Activated CD4-positive, alpha-beta T cell treated with anti-CD3 and anti-CD28 coated beads, Interleukin-2, amount 10 ng/mL, durations not matched to agents 24 days and 14 days (primary cell): ENCODE measurements at regions not wholly inside any gene's neighbourhood (a gene's known extent, or its start where the extent isn't known, plus 50 kb on each side); places are given as distances from the start of the nearest gene placed in this dataset.

Source experiments
- DNase-seq: peaks from one replicate; pipeline ENCODE4 v3.0.0; 2022
- H3K27ac Mint-ChIP-seq: one replicate; pipeline ENCODE4 v1.8.0; 2022; ENCODE audit warnings: mild to moderate bottlenecking, mixed read lengths
- H3K27me3 Mint-ChIP-seq: one replicate; pipeline ENCODE4 v1.8.0; 2022; ENCODE audit warnings: mixed read lengths
- H3K36me3 Mint-ChIP-seq: one replicate; pipeline ENCODE4 v1.8.0; 2022; ENCODE audit warnings: low read depth, mild to moderate bottlenecking, mixed read lengths
- H3K4me1 Mint-ChIP-seq: one replicate; pipeline ENCODE4 v1.8.0; 2021; ENCODE audit warnings: mixed read lengths
- H3K4me3 Mint-ChIP-seq: one replicate; pipeline ENCODE4 v1.8.0; 2022; ENCODE audit warnings: mild to moderate bottlenecking, moderate library complexity, mixed read lengths
- H3K9me3 Mint-ChIP-seq: one replicate; pipeline ENCODE4 v1.8.0; 2021; ENCODE audit warnings: mixed read lengths
- intact Hi-C: fragments of 100-400 bp; cut with micrococcal nuclease; formaldehyde crosslinking; loops from one replicate; pipeline ENCODE4 v1.15.1; 2023

GRCh38 chr2:234835738-234836137 lies 116.1 kb upstream of the SH3BP4 start:
- H3K27ac Mint-ChIP-seq: no peak overlapping the region
- H3K9me3 Mint-ChIP-seq: no peaks in the 10 kb centered on the region
- no peaks in the 10 kb centered on the region for H3K36me3 Mint-ChIP-seq
- H3K4me1 Mint-ChIP-seq: no peaks in the 10 kb centered on the region
- no peak overlapping the region for H3K4me3 Mint-ChIP-seq
- intact Hi-C loops: no loop called here
- DNase-seq: no peak
- H3K27me3 Mint-ChIP-seq: no peaks in the 10 kb centered on the region

- no peaks in the 10 kb centered on the region for H3K36me3 Mint-ChIP-seq
- no peak overlapping the region for H3K4me3 Mint-ChIP-seq
- DNase-seq: no peak
- no peaks in the 10 kb centered on the region for H3K4me1 Mint-ChIP-seq
- H3K9me3 Mint-ChIP-seq: no peaks in the 10 kb centered on the region
- H3K27me3 Mint-ChIP-seq: no peaks in the 10 kb centered on the region
- no peak overlapping the region for H3K27ac Mint-ChIP-seq
- intact Hi-C loops: no loop called here
Measured at GRCh38 chr2:234834228-234834923, 117.4 kb upstream of the SH3BP4 start.

- H3K27me3 Mint-ChIP-seq: peaks cover 2% of the 10 kb centered on the region
- no peak for DNase-seq
- no peaks in the 10 kb centered on the region for H3K9me3 Mint-ChIP-seq
- H3K4me1 Mint-ChIP-seq: no peaks in the 10 kb centered on the region
- no peaks in the 10 kb centered on the region for H3K36me3 Mint-ChIP-seq
- no peak overlapping the region for H3K27ac Mint-ChIP-seq
- no peak overlapping the region for H3K4me3 Mint-ChIP-seq
- intact Hi-C loops: no loop called here
Measured at GRCh38 chr2:234830853-234831252, 121.0 kb upstream of the SH3BP4 start.

- no peaks in the 10 kb centered on the region for H3K36me3 Mint-ChIP-seq
- peaks cover 2% of the 10 kb centered on the region for H3K27me3 Mint-ChIP-seq
- H3K4me1 Mint-ChIP-seq: no peaks in the 10 kb centered on the region
Measured at GRCh38 chr2:234829074-234829455, 122.8 kb upstream of the SH3BP4 start.

GRCh38 chr2:234828382-234829073 lies 123.3 kb upstream of the SH3BP4 start:
- DNase-seq: no peak
- Mint-ChIP-seq H3K9me3 (no peaks in the 10 kb centered on the region), H3K36me3 (no peaks in the 10 kb centered on the region), H3K4me3 (no peak overlapping the region), H3K27ac (no peak overlapping the region), H3K27me3 (peaks cover 2% of the 10 kb centered on the region), H3K4me1 (no peaks in the 10 kb centered on the region)
- intact Hi-C loops: no loop called here

More at GRCh38 chr2:234829074-234829455, 122.8 kb upstream of the SH3BP4 start:
- intact Hi-C loops: no loop called here
- Mint-ChIP-seq H3K27ac (no peak overlapping the region), H3K4me3 (no peak overlapping the region), H3K9me3 (no peaks in the 10 kb centered on the region)
- DNase-seq: no peak

- peaks cover 2% of the 10 kb centered on the region for H3K27me3 Mint-ChIP-seq
- no peak overlapping the region for H3K27ac Mint-ChIP-seq
- no peak for DNase-seq
- intact Hi-C loops: no loop called here
- H3K4me3 Mint-ChIP-seq: no peak overlapping the region
- no peaks in the 10 kb centered on the region for H3K4me1 Mint-ChIP-seq
- no peaks in the 10 kb centered on the region for H3K9me3 Mint-ChIP-seq
- H3K36me3 Mint-ChIP-seq: no peaks in the 10 kb centered on the region
Measured at GRCh38 chr2:234827096-234827860, 124.5 kb upstream of the SH3BP4 start.

- Mint-ChIP-seq H3K9me3 (no peaks in the 10 kb centered on the region), H3K36me3 (no peaks in the 10 kb centered on the region), H3K4me3 (no peak overlapping the region), H3K27ac (no peak overlapping the region), H3K4me1 (no peaks in the 10 kb centered on the region), H3K27me3 (peaks cover 2% of the 10 kb centered on the region)
- DNase-seq: no peak
- intact Hi-C loops: no loop called here
Measured at GRCh38 chr2:234826681-234827080, 125.1 kb upstream of the SH3BP4 start.

- H3K4me3 Mint-ChIP-seq: no peak overlapping the region
- DNase-seq: no peak
- H3K4me1 Mint-ChIP-seq: no peaks in the 10 kb centered on the region
- no peaks in the 10 kb centered on the region for H3K36me3 Mint-ChIP-seq
- H3K27me3 Mint-ChIP-seq: peaks cover 2% of the 10 kb centered on the region
- no peak overlapping the region for H3K27ac Mint-ChIP-seq
- H3K9me3 Mint-ChIP-seq: no peaks in the 10 kb centered on the region
- intact Hi-C loops: no loop called here
Measured at GRCh38 chr2:234825616-234826015, 126.2 kb upstream of the SH3BP4 start.

GRCh38 chr2:234823877-234824376 lies 127.9 kb upstream of the SH3BP4 start:
- Mint-ChIP-seq H3K27me3 (peaks cover 2% of the 10 kb centered on the region), H3K36me3 (no peaks in the 10 kb centered on the region), H3K4me1 (no peaks in the 10 kb centered on the region), H3K4me3 (no peak overlapping the region), H3K27ac (no peak overlapping the region), H3K9me3 (no peaks in the 10 kb centered on the region)
- no peak for DNase-seq
- intact Hi-C loops: no loop called here

- Mint-ChIP-seq H3K4me1 (no peaks in the 10 kb centered on the region), H3K27me3 (peaks cover 2% of the 10 kb centered on the region), H3K27ac (no peak overlapping the region), H3K4me3 (no peak overlapping the region), H3K36me3 (no peaks in the 10 kb centered on the region), H3K9me3 (no peaks in the 10 kb centered on the region)
- no peak for DNase-seq
- intact Hi-C loops: no loop called here
Measured at GRCh38 chr2:234823196-234823876, 128.5 kb upstream of the SH3BP4 start.

GRCh38 chr2:234821946-234822475 lies 129.8 kb upstream of the SH3BP4 start:
- H3K9me3 Mint-ChIP-seq: no peaks in the 10 kb centered on the region
- intact Hi-C loops: no loop called here
- peaks cover 2% of the 10 kb centered on the region for H3K27me3 Mint-ChIP-seq
- H3K4me1 Mint-ChIP-seq: no peaks in the 10 kb centered on the region
- H3K36me3 Mint-ChIP-seq: no peaks in the 10 kb centered on the region
- DNase-seq: no peak
- H3K4me3 Mint-ChIP-seq: no peak overlapping the region
- no peak overlapping the region for H3K27ac Mint-ChIP-seq

GRCh38 chr2:234818937-234819336 lies 132.9 kb upstream of the SH3BP4 start:
- Mint-ChIP-seq H3K4me1 (no peaks in the 10 kb centered on the region), H3K27ac (no peak overlapping the region), H3K27me3 (no peaks in the 10 kb centered on the region), H3K36me3 (no peaks in the 10 kb centered on the region), H3K9me3 (no peaks in the 10 kb centered on the region), H3K4me3 (no peak overlapping the region)
- no peak for DNase-seq
- intact Hi-C loops: no loop called here

- Mint-ChIP-seq H3K4me1 (no peaks in the 10 kb centered on the region), H3K4me3 (no peak overlapping the region), H3K27ac (no peak overlapping the region), H3K27me3 (no peaks in the 10 kb centered on the region), H3K9me3 (no peaks in the 10 kb centered on the region), H3K36me3 (no peaks in the 10 kb centered on the region)
- DNase-seq: no peak
- intact Hi-C loops: no loop called here
Measured at GRCh38 chr2:234816491-234816890, 135.3 kb upstream of the SH3BP4 start.
